Germinal center (tissue), 1 donor: ENCODE measurements at regions not wholly inside any gene's neighbourhood (a gene's known extent, or its start where the extent isn't known, plus 50 kb on each side); places are given as distances from the start of the nearest gene placed in this dataset.

ENCODE experiments used
- DNase-seq: peaks from one replicate; pipeline ENCODE4 v3.0.0; 2012; ENCODE audit warnings: mixed read lengths, low spot score

- no peak for DNase-seq
Measured at GRCh38 chr2:177063331-177063730, 149.3 kb upstream of the HNRNPA3 start.

- DNase-seq = no peak
Measured at GRCh38 chr2:177064422-177064821, 148.2 kb upstream of the HNRNPA3 start.

GRCh38 chr2:177068967-177069366 is 143.6 kb upstream of the HNRNPA3 start:
- no peak for DNase-seq

GRCh38 chr2:177072090-177072489 is 140.5 kb upstream of the HNRNPA3 start:
- no peak for DNase-seq

- DNase-seq = no peak
Measured at GRCh38 chr2:177073611-177074010, 139.0 kb upstream of the HNRNPA3 start.

- DNase-seq = no peak
Measured at GRCh38 chr2:177074099-177074710, 138.4 kb upstream of the HNRNPA3 start.

- no peak for DNase-seq
Measured at GRCh38 chr2:177075254-177075653, 137.3 kb upstream of the HNRNPA3 start.

- DNase-seq = no peak
Measured at GRCh38 chr2:177076636-177077179, 135.9 kb upstream of the HNRNPA3 start.

- DNase-seq = no peak
Measured at GRCh38 chr2:177077778-177078177, 134.8 kb upstream of the HNRNPA3 start.

- no peak for DNase-seq
Measured at GRCh38 chr2:177078416-177078815, 134.2 kb upstream of the HNRNPA3 start.

- no peak for DNase-seq
Measured at GRCh38 chr2:177078855-177079254, 133.7 kb upstream of the HNRNPA3 start.

- DNase-seq = no peak
Measured at GRCh38 chr2:177080746-177081284, 131.8 kb upstream of the HNRNPA3 start.

GRCh38 chr2:177084607-177085006 is 128.0 kb upstream of the HNRNPA3 start:
- no peak for DNase-seq

GRCh38 chr2:177088529-177088928 is 124.1 kb upstream of the HNRNPA3 start:
- no peak for DNase-seq

GRCh38 chr2:177090967-177091366 is 121.6 kb upstream of the HNRNPA3 start:
- no peak for DNase-seq

- no peak for DNase-seq
Measured at GRCh38 chr2:177093371-177093770, 119.2 kb upstream of the HNRNPA3 start.

- DNase-seq = no peak
Measured at GRCh38 chr2:177098001-177098613, 114.5 kb upstream of the HNRNPA3 start.

- no peak for DNase-seq
Measured at GRCh38 chr2:177101930-177102329, 110.7 kb upstream of the HNRNPA3 start.

GRCh38 chr2:177106212-177106611 is 106.4 kb upstream of the HNRNPA3 start:
- DNase-seq = peak; percentile 4

- no peak for DNase-seq
Measured at GRCh38 chr2:177108890-177109289, 103.7 kb upstream of the HNRNPA3 start.

GRCh38 chr2:177114712-177115111 is 97.9 kb upstream of the HNRNPA3 start:
- DNase-seq = no peak

GRCh38 chr2:177117755-177118154 is 94.8 kb upstream of the HNRNPA3 start:
- no peak for DNase-seq

- DNase-seq = no peak
Measured at GRCh38 chr2:177118636-177119035, 94.0 kb upstream of the HNRNPA3 start.

- no peak for DNase-seq
Measured at GRCh38 chr2:177119099-177119498, 93.5 kb upstream of the HNRNPA3 start.
